Liver (tissue), 3 donors: ENCODE measurements at regions not wholly inside any gene's neighbourhood (a gene's known extent, or its start where the extent isn't known, plus 50 kb on each side); places are given as distances from the start of the nearest gene placed in this dataset.

Source experiments
- CTCF ChIP-seq: fragments of 150-350 bp; IDR thresholded peaks from 2 replicates; pipeline ENCODE4 v1.5.1; 2017; ENCODE audit warnings: improper control_type of control experiment, low read depth, low read length; ENCODE audit not compliant: missing input control
- FOXA1 ChIP-seq: IDR thresholded peaks from 2 replicates; pipeline ENCODE4 v1.6.1; 2016; ENCODE audit warnings: antibody characterized with exemption
- RAD21 ChIP-seq, 2 donors: IDR thresholded peaks; 2 replicates each; pipeline ENCODE4 v1.6.1; 2016; ENCODE audit warnings: antibody characterized with exemption in 2 of 2, mild to moderate bottlenecking in 2 of 2
- TF ChIP-seq, protein P1 (sequence below): IDR thresholded peaks from 2 replicates; pipeline ENCODE4 v1.6.1; 2016; ENCODE audit warnings: antibody characterized with exemption
- TF ChIP-seq, protein P2 (sequence below): IDR thresholded peaks from 2 replicates; pipeline ENCODE4 v1.6.1; 2016; ENCODE audit warnings: antibody characterized with exemption
- donor health status: healthy.
- donor health status: healthy.

DNA sequence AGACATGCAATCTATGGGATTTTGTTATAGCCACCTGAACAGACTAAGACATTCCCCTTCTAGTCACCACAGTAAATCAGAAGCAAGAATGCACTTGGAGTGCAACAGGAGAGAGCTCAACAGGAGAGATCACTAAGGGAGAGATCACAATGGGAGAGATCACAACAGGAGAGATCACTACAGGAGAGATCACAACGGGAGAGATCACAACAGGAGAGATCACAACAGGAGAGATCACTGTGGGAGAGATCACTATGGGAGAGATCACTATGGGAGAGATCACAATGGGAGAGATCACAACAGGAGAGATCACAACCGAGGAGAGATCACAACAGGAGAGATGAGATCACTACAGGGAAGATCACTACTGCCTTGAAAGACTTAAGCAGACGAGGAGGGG, 238.5 kb upstream of the PITRM1 start:
- TF ChIP-seq CTCF = no peak
- TF ChIP-seq FOXA1 = no peak
- TF ChIP-seq, protein P1, sequence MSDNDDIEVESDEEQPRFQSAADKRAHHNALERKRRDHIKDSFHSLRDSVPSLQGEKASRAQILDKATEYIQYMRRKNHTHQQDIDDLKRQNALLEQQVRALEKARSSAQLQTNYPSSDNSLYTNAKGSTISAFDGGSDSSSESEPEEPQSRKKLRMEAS = no peak
- TF ChIP-seq, protein P2, sequence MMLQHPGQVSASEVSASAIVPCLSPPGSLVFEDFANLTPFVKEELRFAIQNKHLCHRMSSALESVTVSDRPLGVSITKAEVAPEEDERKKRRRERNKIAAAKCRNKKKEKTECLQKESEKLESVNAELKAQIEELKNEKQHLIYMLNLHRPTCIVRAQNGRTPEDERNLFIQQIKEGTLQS = no peak
- TF ChIP-seq RAD21 (IDR thresholded peaks at IDR 0.05) = no peak
